Calu3 (cell line): ENCODE measurements at regions not wholly inside any gene's neighbourhood (a gene's known extent, or its start where the extent isn't known, plus 50 kb on each side); places are given as distances from the start of the nearest gene placed in this dataset.
"Not testable (repeated sequence)": the region's sequence is repeated elsewhere in the genome, so short reads cannot be mapped to it uniquely, and the experiment has no call there.

Source experiments
- BruUV-seq: library from RNA; stranded (reverse); fragments of 400-500 nt; replicated peaks from 2 replicates; lab custom pipeline; 2021; lab: Mats Ljungman, UMichigan
- CTCF ChIA-PET: fragments of 300-600 bp; sonication (Branson Sonifier 250); formaldehyde crosslinking; loops from one replicate; lab custom pipeline; 2022; ENCODE audit warnings: antibody characterized with exemption; lab: Charles Lee
- DNase-seq: peaks from one replicate; pipeline ENCODE4 v3.0.0; 2022
- H3K27ac Mint-ChIP-seq: one replicate; pipeline ENCODE4 v1.8.0; 2022; ENCODE audit warnings: mixed read lengths; ENCODE audit not compliant: unreplicated experiment
- H3K27me3 Mint-ChIP-seq: one replicate; pipeline ENCODE4 v1.8.0; 2022; ENCODE audit warnings: mixed read lengths; ENCODE audit not compliant: unreplicated experiment
- H3K36me3 Mint-ChIP-seq: one replicate; pipeline ENCODE4 v1.8.0; 2022; ENCODE audit warnings: mild to moderate bottlenecking, moderate library complexity, mixed read lengths; ENCODE audit not compliant: insufficient read depth, unreplicated experiment
- H3K4me1 Mint-ChIP-seq: one replicate; pipeline ENCODE4 v1.8.0; 2022; ENCODE audit warnings: mild to moderate bottlenecking, low read depth, mixed read lengths; ENCODE audit not compliant: unreplicated experiment
- H3K4me3 Mint-ChIP-seq: one replicate; pipeline ENCODE4 v1.8.0; 2022; ENCODE audit warnings: mild to moderate bottlenecking, low read depth, moderate library complexity, mixed read lengths; ENCODE audit not compliant: unreplicated experiment
- H3K9me3 Mint-ChIP-seq: one replicate; pipeline ENCODE4 v1.8.0; 2022; ENCODE audit warnings: low read depth, mixed read lengths; ENCODE audit not compliant: unreplicated experiment
- CTCF ChIP-seq: fragments of 200-600 bp; IDR thresholded peaks from one replicate; pipeline ENCODE4 v1.8.0; 2022; ENCODE audit warnings: antibody characterized with exemption; ENCODE audit not compliant: unreplicated experiment
- intact Hi-C: fragments of 100-400 bp; cut with micrococcal nuclease; formaldehyde crosslinking; loops from one replicate; pipeline ENCODE4 v1.10.0; 2022; ENCODE audit not compliant: unreplicated experiment

GRCh38 chr11:134942681-134943080 lies 530.6 kb upstream of the B3GAT1 start:
- Mint-ChIP-seq H3K9me3 (peaks cover 8% of the 10 kb centered on the region), H3K4me3 (no peak overlapping the region), H3K27me3 (no peaks in the 10 kb centered on the region), H3K4me1 (no peaks in the 10 kb centered on the region), H3K27ac (no peak overlapping the region), H3K36me3 (peaks cover 5% of the 10 kb centered on the region)
- TF ChIP-seq CTCF = no peak
- no TSS peak for BruUV-seq
- DNase-seq = no peak
- intact Hi-C loops = no loop called here
- CTCF ChIA-PET = no interaction called here

GRCh38 chr11:134941936-134942600 lies 530.0 kb upstream of the B3GAT1 start:
- not testable (repeated sequence) for H3K27ac Mint-ChIP-seq

GRCh38 chr11:134941326-134941725 lies 529.3 kb upstream of the B3GAT1 start:
- no peaks in the 10 kb centered on the region for H3K27me3 Mint-ChIP-seq
- no peaks in the 10 kb centered on the region for H3K4me1 Mint-ChIP-seq
- no TSS peak for BruUV-seq
- peaks cover 8% of the 10 kb centered on the region for H3K9me3 Mint-ChIP-seq
- H3K36me3 Mint-ChIP-seq = peaks cover 5% of the 10 kb centered on the region
- intact Hi-C loops = no loop called here
- no peak overlapping the region for H3K27ac Mint-ChIP-seq
- no peak for TF ChIP-seq CTCF
- H3K4me3 Mint-ChIP-seq = no peak overlapping the region
- CTCF ChIA-PET = no interaction called here
- no peak for DNase-seq

More at GRCh38 chr11:134941936-134942600, 530.0 kb upstream of the B3GAT1 start:
- H3K4me1 Mint-ChIP-seq, BruUV-seq, DNase-seq, H3K27me3 Mint-ChIP-seq, H3K9me3 Mint-ChIP-seq, H3K36me3 Mint-ChIP-seq, intact Hi-C loops, H3K4me3 Mint-ChIP-seq, CTCF ChIA-PET: not testable (repeated sequence)

GRCh38 chr11:134940441-134941126 lies 528.5 kb upstream of the B3GAT1 start:
- no peak overlapping the region for H3K4me3 Mint-ChIP-seq
- BruUV-seq = no TSS peak
- H3K27me3 Mint-ChIP-seq = no peaks in the 10 kb centered on the region
- peaks cover 7% of the 10 kb centered on the region for H3K9me3 Mint-ChIP-seq
- H3K4me1 Mint-ChIP-seq = no peaks in the 10 kb centered on the region
- no peak for DNase-seq
- H3K36me3 Mint-ChIP-seq = peaks cover 5% of the 10 kb centered on the region
- no peak overlapping the region for H3K27ac Mint-ChIP-seq
- TF ChIP-seq CTCF = no peak
- intact Hi-C loops = no loop called here
- CTCF ChIA-PET = no interaction called here

GRCh38 chr11:134939905-134940304 lies 527.9 kb upstream of the B3GAT1 start:
- Mint-ChIP-seq H3K27ac (no peak overlapping the region), H3K36me3 (peaks cover 5% of the 10 kb centered on the region), H3K4me3 (no peak overlapping the region), H3K4me1 (no peaks in the 10 kb centered on the region), H3K9me3 (peaks cover 7% of the 10 kb centered on the region), H3K27me3 (no peaks in the 10 kb centered on the region)
- TF ChIP-seq CTCF = no peak
- CTCF ChIA-PET = no interaction called here
- no TSS peak for BruUV-seq
- DNase-seq = no peak
- intact Hi-C loops = no loop called here
